IMR-90 (cell line): ENCODE measurements at regions not wholly inside any gene's neighbourhood (a gene's known extent, or its start where the extent isn't known, plus 50 kb on each side); places are given as distances from the start of the nearest gene placed in this dataset.

Source experiments
- ATAC-seq: fragments of 200-7000 bp; cut with Tn5 transposase; 2 replicates; pipeline ENCODE4 v1.9.1; 2020; ENCODE audit warnings: low read depth, mild to moderate bottlenecking, moderate library complexity
- BruUV-seq: library from RNA; stranded (reverse); fragments of 400-500 nt; replicated peaks from 2 replicates; lab custom pipeline; 2021; lab: Mats Ljungman, UMichigan
- CTCF ChIA-PET: fragments of 300-600 bp; formaldehyde crosslinking; extraction: SDS; loops from one replicate; lab custom pipeline; 2021; ENCODE audit warnings: antibody characterized with exemption; lab: Yijun Ruan, JAX
- POLR2A ChIA-PET: fragments of 300-600 bp; sonication (Branson Sonifier 250); formaldehyde crosslinking; loops from one replicate; lab custom pipeline; 2022; ENCODE audit warnings: antibody characterized with exemption; ENCODE audit not compliant: unreplicated experiment; lab: Charles Lee
- DNase-seq: peaks from one replicate; pipeline ENCODE4 v3.0.0; 2013
- H2AFZ ChIP-seq: replicated peaks from 2 replicates; pipeline ENCODE3; 2013; ENCODE audit warnings: low read length, mild to moderate bottlenecking; ENCODE audit not compliant: poor library complexity
- H2AK5ac ChIP-seq: 2 replicates; pipeline ENCODE4 v1.6.1; 2013; ENCODE audit warnings: low read depth, low read length, inconsistent platforms
- H2AK9ac ChIP-seq: replicated peaks from 2 replicates; pipeline ENCODE3; 2013; ENCODE audit warnings: mild to moderate bottlenecking, low read depth, low read length, moderate library complexity; ENCODE audit not compliant: poor library complexity
- H2BK120ac ChIP-seq: 2 replicates; pipeline ENCODE4 v1.6.1; 2013; ENCODE audit warnings: low read depth, low read length, inconsistent platforms
- H2BK15ac ChIP-seq: 3 replicates; pipeline ENCODE4 v1.6.1; 2013; ENCODE audit warnings: low read depth, low read length, inconsistent platforms
- H2BK20ac ChIP-seq: 2 replicates; pipeline ENCODE4 v1.6.1; 2013; ENCODE audit warnings: low read depth, mild to moderate bottlenecking, inconsistent platforms, low read length, moderate library complexity
- H2BK5ac ChIP-seq: 2 replicates; pipeline ENCODE4 v1.6.1; 2013; ENCODE audit warnings: mild to moderate bottlenecking, low read depth, low read length, inconsistent platforms; ENCODE audit not compliant: poor library complexity, severe bottlenecking
- H3K14ac ChIP-seq: replicated peaks from 2 replicates; pipeline ENCODE4 v1.6.1; 2013; ENCODE audit warnings: low read depth, low read length, inconsistent platforms
- H3K18ac ChIP-seq: 2 replicates; pipeline ENCODE4 v1.6.1; 2013; ENCODE audit warnings: low read depth, low read length, control low read depth
- H3K23ac ChIP-seq: 2 replicates; pipeline ENCODE4 v1.6.1; 2013; ENCODE audit warnings: low read depth, low read length, inconsistent platforms
- H3K27ac ChIP-seq: 2 replicates; pipeline ENCODE4 v1.5.1; 2013; ENCODE audit warnings: mild to moderate bottlenecking, control low read depth, low read length; ENCODE audit not compliant: insufficient read depth
- H3K27me3 ChIP-seq: 2 replicates; pipeline ENCODE4 v1.6.1; 2013; ENCODE audit warnings: low read length; ENCODE audit not compliant: control insufficient read depth, insufficient read depth
- H3K36me3 ChIP-seq: 2 replicates; pipeline ENCODE4 v1.6.1; 2013; ENCODE audit warnings: low read length, mixed read lengths; ENCODE audit not compliant: control insufficient read depth, insufficient read depth
- H3K4ac ChIP-seq: 2 replicates; pipeline ENCODE4 v1.6.1; 2013; ENCODE audit warnings: low read depth, low read length, inconsistent platforms
- H3K4me1 ChIP-seq: 2 replicates; pipeline ENCODE4 v1.6.1; 2013; ENCODE audit warnings: low read length, mixed read lengths; ENCODE audit not compliant: control insufficient read depth, insufficient read depth
- H3K4me2 ChIP-seq: 2 replicates; pipeline ENCODE4 v1.6.1; 2013; ENCODE audit warnings: low read depth, mild to moderate bottlenecking, control low read depth, low read length, moderate library complexity
- H3K4me3 ChIP-seq: 2 replicates; pipeline ENCODE4 v1.5.1; 2013; ENCODE audit warnings: low read depth, mild to moderate bottlenecking, control low read depth, low read length, moderate library complexity; ENCODE audit not compliant: insufficient read depth
- H3K56ac ChIP-seq: 2 replicates; pipeline ENCODE4 v1.6.1; 2013; ENCODE audit warnings: low read length, inconsistent platforms; ENCODE audit not compliant: insufficient read depth; ENCODE audit errors: extremely low read depth
- H3K79me1 ChIP-seq, 2 experiments: 2 replicates each; pipeline ENCODE4 v1.6.1; 2013; ENCODE audit warnings: low read length in 2 of 2, inconsistent platforms in 1 of 2, low read depth in 1 of 2
- H3K9ac ChIP-seq: 2 replicates; pipeline ENCODE4 v1.6.1; 2013; ENCODE audit warnings: low read depth, low read length, control low read depth
- H3K9me1 ChIP-seq: 2 replicates; pipeline ENCODE4 v1.6.1; 2013; ENCODE audit warnings: low read length, inconsistent platforms; ENCODE audit not compliant: insufficient read depth
- H3K9me3 ChIP-seq: 2 replicates; pipeline ENCODE4 v1.6.1; 2013; ENCODE audit warnings: low read length; ENCODE audit not compliant: control insufficient read depth, insufficient read depth
- H4K20me1 ChIP-seq: 2 replicates; pipeline ENCODE4 v1.6.1; 2013; ENCODE audit warnings: low read length, inconsistent platforms; ENCODE audit not compliant: insufficient read depth
- H4K5ac ChIP-seq: 2 replicates; pipeline ENCODE4 v1.6.1; 2013; ENCODE audit warnings: mild to moderate bottlenecking, low read depth, low read length, control low read depth
- H4K8ac ChIP-seq, 2 experiments: 2 replicates each; pipeline ENCODE4 v1.6.1; 2013; ENCODE audit warnings: low read depth in 2 of 2, low read length in 2 of 2, control low read depth in 1 of 2, inconsistent platforms in 1 of 2
- H4K91ac ChIP-seq: 2 replicates; pipeline ENCODE4 v1.6.1; 2013; ENCODE audit warnings: low read depth, low read length, inconsistent platforms; ENCODE audit not compliant: insufficient read depth
- CEBPB ChIP-seq: IDR thresholded peaks from 2 replicates; pipeline ENCODE4 v1.6.1; 2012; ENCODE audit warnings: low read depth, low read length, improper control_type of control experiment
- CHD1 ChIP-seq: IDR thresholded peaks from 2 replicates; pipeline ENCODE4 v1.6.1; 2012; ENCODE audit warnings: low read depth, low read length, improper control_type of control experiment
- FOS ChIP-seq: fragments of 150-350 bp; IDR thresholded peaks from 2 replicates; pipeline ENCODE4 v1.6.1; 2016; ENCODE audit warnings: low read depth, low read length
- MAFK ChIP-seq: IDR thresholded peaks from 2 replicates; pipeline ENCODE4 v1.6.1; 2012; ENCODE audit warnings: low read depth, low read length, improper control_type of control experiment
- MAZ ChIP-seq: IDR thresholded peaks from 2 replicates; pipeline ENCODE4 v1.6.1; 2012; ENCODE audit warnings: low read depth, mild to moderate bottlenecking, low read length, improper control_type of control experiment, moderate library complexity, borderline replicate concordance
- MXI1 ChIP-seq: IDR thresholded peaks from 2 replicates; pipeline ENCODE4 v1.6.1; 2012; ENCODE audit warnings: low read depth, mild to moderate bottlenecking, low read length, moderate library complexity, borderline replicate concordance
- POLR2A ChIP-seq: IDR thresholded peaks from 2 replicates; pipeline ENCODE4 v1.6.1; 2012; ENCODE audit warnings: mild to moderate bottlenecking, low read depth, low read length
- RAD21 ChIP-seq: IDR thresholded peaks from 2 replicates; pipeline ENCODE4 v1.6.1; 2012; ENCODE audit warnings: low read length, improper control_type of control experiment
- RCOR1 ChIP-seq: IDR thresholded peaks from 2 replicates; pipeline ENCODE4 v1.6.1; 2012; ENCODE audit warnings: mild to moderate bottlenecking, low read length, improper control_type of control experiment; ENCODE audit not compliant: insufficient replicate concordance
- RFX5 ChIP-seq: IDR thresholded peaks from 2 replicates; pipeline ENCODE4 v1.8.0; 2012; ENCODE audit warnings: low read depth, mild to moderate bottlenecking, low read length, moderate library complexity
- WGBS, 2 experiments: methylation state at CpG; one replicate each; pipeline versions ENCODE4 v1.1.5 to v1.1.7; 2013; ENCODE audit warnings: missing lambda C conversion rate in 2 of 2; ENCODE audit not compliant: insufficient read length in 1 of 2; ENCODE audit errors: extremely low coverage in 2 of 2; 5-methylcytosine and 5-hydroxymethylcytosine counted together
- dilution Hi-C: fragments of 300-500 bp; cut with HindIII; formaldehyde crosslinking; loops from one replicate; pipeline ENCODE4 v1.14.3; 2018; ENCODE audit warnings: low sequenced_read_pairs; ENCODE audit not compliant: unreplicated experiment
- in situ Hi-C: fragments of 300-500 bp; cut with MboI; formaldehyde crosslinking; loops from 3 replicates; pipeline ENCODE4 v1.14.3; 2019; ENCODE audit warnings: low sequenced_read_pairs, inconsistent platforms, mixed read lengths
- intact Hi-C: fragments of 100-400 bp; cut with micrococcal nuclease; formaldehyde crosslinking; loops from 2 replicates; pipeline ENCODE4 v1.10.0; 2022

DNA sequence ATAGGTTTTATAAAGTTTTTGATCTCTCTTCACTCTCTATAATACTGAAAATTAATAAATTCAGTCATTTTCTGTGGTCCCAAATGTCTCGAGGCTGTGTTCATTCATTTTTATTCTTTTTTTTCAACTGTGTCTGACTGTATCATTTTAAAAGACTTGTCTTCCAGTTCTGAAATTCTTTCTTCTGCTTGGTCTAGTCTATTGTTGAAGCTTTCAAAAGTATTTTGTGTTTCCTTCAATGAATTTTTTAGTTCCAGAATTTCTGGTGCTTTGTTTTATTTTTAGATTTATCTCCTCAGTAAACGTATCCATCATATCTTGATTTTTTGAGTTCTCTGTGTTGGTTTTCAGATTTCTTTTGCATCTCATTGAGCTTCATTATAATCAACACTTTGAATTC, 161.0 kb upstream of the CHRM3 start:
- no peak overlapping the region for H3K56ac ChIP-seq
- H3K9me1 ChIP-seq, result no peaks in the 10 kb centered on the region
- H4K8ac ChIP-seq, result no peak overlapping the region
- intact Hi-C loops, result no loop called here
- dilution Hi-C loops, result no loop called here
- H3K27me3 ChIP-seq, result no peaks in the 10 kb centered on the region
- H3K9ac ChIP-seq, result no peak overlapping the region
- no peak overlapping the region for H2AK9ac ChIP-seq
- H3K23ac ChIP-seq, result no peak overlapping the region
- H3K27ac ChIP-seq, result no peak overlapping the region
- no peak overlapping the region for H3K4me2 ChIP-seq
- no CpG with 5 or more reads among the region's 2 CpGs for WGBS, 2 experiments
- ChIA-PET POLR2A (no interaction called here), CTCF (no interaction called here)
- DNase-seq (no peak), ATAC-seq (no peak)
- H2AK5ac ChIP-seq, result no peak overlapping the region
- no peak overlapping the region for H4K5ac ChIP-seq
- H4K91ac ChIP-seq, result no peak overlapping the region
- no peak overlapping the region for H3K18ac ChIP-seq
- H2AFZ ChIP-seq, result no peak overlapping the region
- no peaks in the 10 kb centered on the region for H3K4me1 ChIP-seq
- H3K14ac ChIP-seq, result no peak overlapping the region
- TF ChIP-seq RFX5 (no peak), POLR2A (no peak), MXI1 (no peak), CEBPB (no peak), RAD21 (no peak), CHD1 (no peak), RCOR1 (no peak), MAZ (no peak), MAFK (no peak), FOS (no peak)
- no peaks in the 10 kb centered on the region for H3K36me3 ChIP-seq
- H3K4ac ChIP-seq, result no peak overlapping the region
- H2BK120ac ChIP-seq, result no peak overlapping the region
- BruUV-seq, result no TSS peak
- H3K4me3 ChIP-seq, result no peak overlapping the region
- H2BK20ac ChIP-seq, result no peak overlapping the region
- no peak overlapping the region for H2BK5ac ChIP-seq
- H3K9me3 ChIP-seq, result peaks cover 13% of the 10 kb centered on the region
- in situ Hi-C loops, result no loop called here
- no peaks in the 10 kb centered on the region for H4K20me1 ChIP-seq
- no peak overlapping the region for H2BK15ac ChIP-seq
- H3K79me1 ChIP-seq, result no peaks in the 10 kb centered on the region
